GM21381 (cell line): ENCODE measurements at regions not wholly inside any gene's neighbourhood (a gene's known extent, or its start where the extent isn't known, plus 50 kb on each side); places are given as distances from the start of the nearest gene placed in this dataset.
"Not testable (repeated sequence)": the region's sequence is repeated elsewhere in the genome, so short reads cannot be mapped to it uniquely, and the experiment has no call there.

Experiments
- ATAC-seq: cut with Tn5 transposase; IDR thresholded peaks from one replicate; pipeline ENCODE4 v1.9.1; 2021; ENCODE audit warnings: mild to moderate bottlenecking, moderate library complexity; ENCODE audit not compliant: unreplicated experiment

DNA sequence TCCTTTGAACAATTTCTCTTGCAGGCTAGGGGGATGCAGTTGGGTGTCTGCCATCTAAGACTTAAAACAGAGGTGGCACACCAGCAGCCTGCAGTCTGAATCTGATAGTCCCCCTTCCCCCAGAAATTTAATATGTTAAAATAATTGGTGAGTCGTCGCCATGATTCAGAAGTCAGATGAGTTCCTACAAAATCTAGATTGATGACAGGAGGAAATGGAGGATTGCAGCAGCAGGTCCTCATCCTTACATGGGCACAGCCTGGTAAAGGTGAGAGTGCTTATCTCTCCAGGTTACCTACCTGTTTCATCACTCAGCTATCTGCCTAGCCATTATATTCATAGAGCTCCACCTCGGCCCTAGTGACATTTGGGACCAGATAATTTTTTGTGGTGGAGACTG, 112.3 kb downstream of the PCSK1 start:
- ATAC-seq = no peak

DNA sequence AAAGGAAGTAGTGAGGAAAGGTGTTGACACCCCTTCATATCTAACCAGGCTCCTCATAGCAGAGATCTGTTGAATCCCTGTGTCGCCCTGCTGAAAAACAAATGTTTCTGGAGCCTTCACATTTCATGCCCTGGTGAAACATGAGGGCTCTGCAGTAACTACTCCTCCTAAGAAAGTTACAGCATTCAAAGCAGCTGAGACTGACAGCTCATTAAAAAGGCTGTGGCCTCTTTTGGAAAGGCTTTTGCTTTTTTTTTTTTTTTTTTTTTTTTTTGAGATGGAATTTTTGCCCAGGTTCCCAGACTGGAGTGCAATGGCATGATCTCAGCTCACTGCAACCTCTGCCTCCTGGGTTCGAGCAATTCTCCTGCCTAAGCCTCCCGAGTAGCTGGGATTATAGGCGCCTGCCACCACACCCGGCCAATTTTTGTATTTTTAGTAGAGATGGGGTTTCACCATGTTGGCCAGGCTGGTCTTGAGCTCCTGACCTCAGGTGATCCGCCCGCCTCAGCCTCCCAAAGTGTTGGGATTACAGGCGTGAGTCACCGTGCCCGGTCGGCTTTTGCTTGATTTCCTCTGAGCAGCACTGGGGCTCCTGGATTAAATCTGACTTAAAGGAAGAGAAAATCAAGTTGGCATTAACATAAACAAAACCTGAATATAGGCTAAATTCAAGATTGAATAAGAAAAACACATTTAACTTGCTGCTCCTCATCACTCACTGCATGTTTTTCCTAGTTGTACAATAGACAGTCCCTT, 112.9 kb downstream of the PCSK1 start:
- ATAC-seq = not testable (repeated sequence)

DNA sequence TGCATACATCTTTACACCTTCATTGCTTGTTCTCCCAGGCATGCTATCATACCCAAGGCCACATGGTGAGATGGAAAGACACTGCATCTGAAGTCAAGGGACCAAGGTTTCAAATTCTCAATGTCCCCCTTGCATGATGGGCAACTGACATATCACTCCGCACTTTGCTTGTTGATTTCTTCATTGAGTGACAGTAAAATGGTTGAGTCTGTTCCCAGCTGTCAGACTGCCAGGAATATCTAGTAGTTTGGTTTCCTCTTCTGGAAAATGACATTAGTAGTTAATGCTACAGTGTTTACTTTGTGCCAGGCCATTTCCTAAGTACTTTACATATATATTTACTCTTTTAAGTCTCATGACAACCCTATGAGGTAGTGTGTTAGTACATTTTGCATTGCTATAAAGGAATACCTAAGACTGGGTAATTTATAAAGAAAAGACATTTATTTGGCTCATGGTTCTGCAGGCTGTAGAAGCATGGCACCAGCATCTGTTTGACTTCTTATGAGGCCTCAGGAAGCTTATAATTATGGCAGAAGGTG, 114.4 kb downstream of the PCSK1 start:
- ATAC-seq = no peak

DNA sequence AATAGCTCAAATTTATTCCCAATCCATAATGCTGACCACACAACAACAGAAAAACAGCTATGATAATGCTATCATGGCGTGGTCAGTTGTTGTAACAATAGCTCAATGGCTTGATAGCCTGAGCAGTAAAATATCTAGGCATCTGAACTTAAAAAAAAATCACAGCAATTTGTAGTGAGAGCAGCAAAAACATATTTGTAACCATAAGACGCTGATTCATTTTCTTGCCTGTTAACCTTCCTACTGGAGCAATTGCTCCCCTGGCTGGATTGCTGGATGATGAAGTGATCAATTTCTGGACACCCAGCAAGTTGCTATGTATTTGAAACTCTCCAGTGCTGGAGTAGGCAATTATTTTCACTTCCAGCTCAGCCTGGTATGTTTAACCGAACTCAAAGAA, 115.1 kb downstream of the PCSK1 start:
- no peak for ATAC-seq

DNA sequence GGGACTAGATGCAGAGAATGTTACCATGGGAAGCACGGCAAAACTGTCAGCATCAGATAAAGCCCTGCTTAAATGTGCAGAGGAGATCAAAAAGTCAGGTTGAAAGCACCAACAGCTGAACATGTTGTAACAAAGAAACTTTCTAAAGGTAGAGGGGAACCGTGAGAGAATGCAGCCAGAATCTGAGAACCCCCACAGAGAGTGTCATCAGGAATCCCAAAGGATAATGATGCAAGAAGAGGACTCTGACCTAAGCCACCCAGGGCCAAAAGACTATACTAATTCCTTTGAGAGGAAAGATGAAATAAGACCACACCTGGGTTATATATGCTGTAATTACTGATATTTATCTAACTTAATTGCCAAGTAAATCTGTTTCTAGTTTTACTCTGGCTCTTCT, 116.6 kb downstream of the PCSK1 start:
- ATAC-seq = no peak

DNA sequence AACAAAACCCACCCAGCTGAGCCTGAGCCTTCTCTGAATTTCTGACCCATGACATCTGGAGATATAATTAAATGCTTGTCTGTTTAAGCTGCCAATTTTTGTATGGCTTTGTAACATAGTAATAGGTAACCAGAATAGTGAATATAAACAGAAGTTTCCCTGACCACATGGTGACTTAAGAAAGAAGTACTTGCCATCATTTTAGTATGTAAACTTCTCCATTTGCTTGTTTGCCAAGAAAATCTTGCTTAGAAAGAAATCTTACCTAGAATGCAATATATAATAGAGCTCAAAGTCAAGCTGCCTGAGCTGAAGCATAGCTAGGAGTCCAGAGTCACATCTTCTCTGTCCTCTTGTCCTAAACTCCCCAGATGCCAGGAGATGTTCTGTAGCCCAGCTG, 117.0 kb downstream of the PCSK1 start:
- ATAC-seq = no peak

DNA sequence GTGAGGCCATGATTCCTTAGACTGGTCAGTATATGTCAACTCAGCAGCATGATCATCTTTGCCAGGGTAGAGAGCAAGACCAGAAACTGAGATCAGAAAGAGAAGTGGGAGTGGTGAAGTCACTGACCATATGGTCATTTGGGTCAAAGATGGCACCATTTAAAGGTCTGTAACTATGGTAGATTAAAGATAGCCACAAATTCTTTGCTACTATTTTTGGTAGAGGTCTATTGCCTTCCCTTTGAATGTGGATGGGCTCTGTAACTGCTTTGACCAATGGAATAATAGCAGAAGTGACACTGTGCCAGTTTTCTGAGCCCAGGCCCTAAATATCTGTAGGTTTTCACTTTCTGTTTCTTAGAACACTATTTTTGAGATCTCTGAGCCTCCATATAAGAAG, 117.6 kb downstream of the PCSK1 start:
- peak; percentile 74 for ATAC-seq

DNA sequence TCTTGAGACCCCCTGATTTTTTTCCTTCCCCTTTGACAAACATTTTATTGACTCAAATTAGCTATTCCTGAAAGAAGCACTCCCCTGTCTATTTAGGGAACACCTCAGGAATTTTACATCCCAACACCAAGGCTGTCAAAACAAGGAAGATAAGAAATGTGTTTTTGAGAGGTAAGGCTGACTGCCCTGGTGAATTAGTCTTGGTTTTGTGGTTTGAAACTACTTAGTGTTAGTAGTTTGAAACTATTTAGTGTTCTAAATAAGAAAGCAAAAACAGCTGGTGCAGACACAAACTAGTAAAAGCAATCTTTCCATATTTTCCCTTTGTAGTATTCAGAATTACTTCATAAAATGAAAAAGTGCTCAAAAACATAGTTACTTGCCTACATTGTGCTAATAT, 120.7 kb downstream of the PCSK1 start:
- ATAC-seq = no peak

DNA sequence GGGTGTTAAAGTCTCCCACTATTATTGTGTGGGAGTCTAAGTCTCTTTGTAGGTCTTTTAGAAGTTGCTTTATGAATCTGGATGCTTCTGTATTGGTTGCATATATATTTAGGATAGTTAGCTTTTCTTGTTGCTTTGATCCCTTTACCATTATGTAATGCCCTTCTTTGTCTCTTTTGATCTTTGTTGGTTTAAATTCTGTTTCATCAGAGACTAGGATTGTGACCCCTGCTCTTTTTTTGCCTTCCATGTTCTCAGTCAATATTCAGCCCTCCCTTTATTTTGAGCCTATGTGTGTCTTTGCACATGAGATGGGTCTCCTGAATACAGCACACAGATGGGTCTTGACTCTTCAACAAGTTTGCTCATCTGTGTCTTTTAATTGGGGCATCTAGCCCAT, 126.0 kb downstream of the PCSK1 start:
- ATAC-seq = not testable (repeated sequence)

DNA sequence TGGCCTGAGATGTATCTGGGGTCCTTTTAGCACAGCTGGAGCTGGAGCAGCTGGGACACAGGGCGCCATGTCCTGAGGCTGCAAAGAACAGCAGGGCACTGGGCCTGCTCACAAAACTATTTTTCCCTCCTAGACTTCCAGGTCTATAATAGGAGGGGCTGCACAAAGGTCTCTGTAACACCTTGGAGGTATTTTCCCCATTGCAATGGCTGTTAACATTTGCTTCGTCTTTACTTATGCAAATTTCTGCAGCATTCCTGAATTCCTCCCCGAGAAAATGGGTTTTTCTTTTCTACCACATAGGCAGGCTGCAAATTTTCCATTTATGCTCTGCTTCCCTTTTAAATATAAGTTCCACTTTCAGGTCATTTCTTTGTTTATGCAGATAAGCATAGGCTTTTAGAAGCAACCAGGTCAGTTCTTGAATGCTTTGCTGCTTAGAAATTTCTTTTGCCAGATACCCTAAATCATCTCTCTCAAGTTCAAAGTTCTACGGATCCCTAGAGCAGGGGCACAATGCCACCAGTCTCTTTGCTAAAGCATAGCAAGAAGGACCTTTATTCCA, 130.8 kb downstream of the PCSK1 start:
- ATAC-seq = no peak

DNA sequence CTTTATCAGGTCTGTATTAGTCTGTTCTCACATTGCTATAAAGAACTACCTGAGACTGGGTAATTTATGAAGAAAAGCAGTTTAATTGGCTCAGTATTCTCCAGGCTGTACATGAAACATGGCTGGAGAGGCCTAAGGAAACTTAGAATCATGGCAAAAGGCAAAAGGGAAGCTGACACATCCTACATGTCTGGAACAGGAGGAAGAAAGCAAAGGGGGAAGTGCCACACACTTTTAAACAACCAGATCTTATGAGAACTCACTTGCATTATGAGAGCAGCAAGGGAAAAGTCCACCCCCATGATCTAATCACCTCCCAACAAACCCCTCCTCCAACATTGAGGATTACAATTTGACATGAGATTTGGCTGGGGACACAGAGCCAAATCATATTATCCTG, 132.1 kb downstream of the PCSK1 start:
- no peak for ATAC-seq

DNA sequence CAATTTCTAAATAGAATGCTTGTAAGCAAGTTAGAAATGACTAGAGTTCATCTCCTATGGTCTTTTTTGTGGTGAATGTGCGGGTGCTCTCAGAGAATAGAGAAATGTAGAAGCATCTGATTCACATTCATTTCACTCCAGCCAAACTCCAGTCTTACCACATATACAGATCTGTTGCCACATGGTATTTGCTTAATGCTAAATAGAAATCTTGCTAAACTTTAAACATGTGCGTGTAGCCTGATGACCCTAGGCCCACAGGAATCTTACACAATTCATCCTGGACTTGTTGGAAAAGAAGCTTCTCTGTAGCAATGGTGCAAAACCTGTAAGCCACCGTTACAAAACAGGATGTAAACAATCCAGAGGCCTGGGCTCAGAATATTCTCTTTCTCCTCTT, 135.2 kb downstream of the PCSK1 start:
- no peak for ATAC-seq

DNA sequence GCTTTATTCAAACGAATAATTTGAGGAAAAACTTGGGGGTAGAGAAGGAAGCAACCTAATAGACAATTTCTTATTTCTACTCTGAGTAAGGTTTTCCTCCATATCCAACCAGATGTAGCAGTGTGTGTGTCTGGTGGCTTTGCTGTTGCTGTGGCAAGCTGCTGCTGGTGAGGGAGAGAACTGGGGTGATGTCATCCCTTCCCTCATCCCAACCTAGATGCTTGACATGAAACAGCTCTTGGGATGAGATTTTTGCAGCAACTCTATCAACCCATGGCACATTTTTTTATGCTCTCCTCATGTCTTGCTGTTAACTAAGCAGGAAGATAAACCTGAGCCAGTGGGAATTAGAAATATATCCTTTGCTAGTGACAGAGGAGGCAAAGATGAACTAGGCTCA, 135.8 kb downstream of the PCSK1 start:
- no peak for ATAC-seq

DNA sequence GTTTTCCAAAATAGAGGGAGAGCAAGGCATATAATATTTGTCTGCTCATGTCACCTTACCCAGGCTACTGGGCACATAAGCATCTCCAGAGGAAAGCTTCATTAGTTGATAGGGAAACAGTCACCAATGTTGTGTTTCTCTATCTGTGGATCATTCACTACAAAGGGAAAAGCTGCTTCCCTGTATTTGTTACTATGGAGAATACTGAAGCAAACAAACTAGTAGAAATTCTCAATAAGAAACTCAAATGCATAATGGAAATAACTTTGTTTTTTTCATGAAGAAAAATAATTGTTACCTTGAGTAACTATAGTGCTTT, 138.2 kb downstream of the PCSK1 start:
- ATAC-seq = no peak

DNA sequence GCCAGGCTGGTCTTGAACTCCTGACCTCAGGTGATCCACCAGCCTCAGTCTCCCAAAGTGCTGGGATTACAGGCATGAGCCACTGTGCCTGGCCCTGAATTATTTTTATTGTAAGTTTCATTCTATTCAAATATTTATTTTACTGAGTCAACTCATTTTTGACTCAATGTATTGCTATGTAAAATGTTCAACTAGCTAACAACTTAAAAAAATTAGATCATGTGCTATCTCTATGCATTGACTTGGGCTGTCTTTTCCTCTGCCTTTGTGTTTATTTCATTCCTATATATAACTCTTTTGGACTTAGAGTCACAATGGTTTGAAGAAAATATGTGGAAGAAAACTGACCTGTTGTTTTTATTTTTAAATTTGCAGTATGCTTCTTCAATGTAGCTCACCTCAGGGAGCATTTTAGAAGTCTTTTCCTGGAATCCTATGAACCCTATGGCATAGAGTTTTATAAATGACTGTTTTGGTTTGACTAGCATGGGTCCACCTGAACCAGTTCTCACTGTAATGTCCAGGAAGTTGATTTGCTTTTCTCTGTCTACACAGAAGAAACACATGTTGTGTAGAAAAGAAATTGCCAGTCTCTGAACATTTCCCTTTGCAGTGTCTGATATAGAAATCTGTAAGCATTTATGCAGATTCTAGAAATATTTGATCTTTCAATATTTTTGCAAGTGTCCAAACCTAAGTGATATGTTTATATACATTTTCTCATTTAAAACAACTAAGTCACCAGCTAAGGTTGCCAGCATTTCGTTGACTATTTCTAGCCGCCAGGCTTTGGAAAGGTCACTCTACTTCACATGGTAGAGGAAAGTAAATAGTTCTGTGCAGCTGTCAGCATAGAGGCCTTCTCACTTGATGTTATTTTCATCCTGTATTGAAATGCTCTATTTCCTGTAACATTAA, 138.8 kb downstream of the PCSK1 start:
- no peak for ATAC-seq

DNA sequence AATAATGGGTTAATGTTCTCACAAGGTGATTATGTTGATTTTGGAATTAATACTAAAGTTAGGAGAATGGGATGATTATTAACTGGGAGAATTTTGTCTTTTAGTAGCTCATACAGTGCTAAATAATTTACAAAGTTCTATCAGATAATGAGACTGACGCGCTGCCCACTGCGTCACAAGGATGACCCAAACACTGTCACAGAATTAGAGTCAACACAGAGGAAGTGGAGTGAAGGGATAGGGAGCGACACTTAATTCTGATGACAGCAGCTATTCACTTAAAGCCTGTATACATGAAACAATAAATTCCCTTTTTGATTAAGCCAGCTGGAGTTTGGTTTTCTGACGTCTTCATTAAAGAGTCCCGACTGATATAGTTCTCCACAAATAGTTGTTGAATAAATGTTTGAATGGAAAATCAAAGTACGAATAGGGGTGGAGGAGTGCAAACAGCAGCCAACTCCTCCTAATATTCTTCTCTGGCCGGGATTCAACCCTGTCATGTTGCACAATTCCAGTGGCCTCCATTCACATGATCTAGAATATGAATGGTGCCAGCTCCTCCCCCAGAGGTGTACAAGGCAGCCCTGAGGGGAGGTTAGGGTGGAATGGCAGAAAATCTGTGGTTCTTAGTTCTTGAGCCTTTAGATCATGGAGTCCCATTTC, 140.3 kb downstream of the PCSK1 start:
- no peak for ATAC-seq

DNA sequence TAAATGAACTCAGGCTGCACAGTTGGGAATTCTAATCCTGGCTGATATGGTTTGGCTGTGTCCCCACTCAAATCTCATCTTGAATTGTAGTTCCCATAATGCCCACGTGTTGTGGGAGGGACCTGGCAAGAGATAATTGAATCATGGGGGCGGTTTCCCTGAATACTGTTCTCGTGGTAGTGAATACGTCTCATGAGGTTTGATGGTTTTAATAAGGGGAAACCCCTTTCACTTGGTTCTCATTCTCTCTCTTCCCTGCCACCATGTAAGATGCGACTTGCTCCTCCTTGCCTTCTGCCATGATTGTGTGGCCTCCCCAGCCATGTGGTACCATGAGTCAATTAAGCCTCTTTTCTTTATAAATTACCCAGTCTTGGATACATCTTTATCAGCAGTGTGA, 143.8 kb downstream of the PCSK1 start:
- not testable (repeated sequence) for ATAC-seq

DNA sequence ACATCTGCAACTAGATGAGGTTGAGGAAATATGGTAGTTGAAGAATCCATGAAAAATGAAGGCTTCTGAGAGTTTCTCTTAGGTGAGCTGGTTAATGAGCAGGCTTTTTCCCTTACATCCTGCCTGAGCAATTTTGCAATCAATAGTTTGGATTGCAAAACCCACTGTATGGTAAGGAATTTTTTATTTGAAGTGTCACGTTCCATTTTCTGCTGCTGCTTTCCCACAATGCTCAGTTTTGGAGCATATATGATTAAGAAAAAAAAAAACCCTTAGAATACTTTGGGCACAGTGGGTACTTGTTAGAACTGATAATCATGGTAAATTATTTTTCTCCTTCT, 144.2 kb downstream of the PCSK1 start:
- no peak for ATAC-seq

DNA sequence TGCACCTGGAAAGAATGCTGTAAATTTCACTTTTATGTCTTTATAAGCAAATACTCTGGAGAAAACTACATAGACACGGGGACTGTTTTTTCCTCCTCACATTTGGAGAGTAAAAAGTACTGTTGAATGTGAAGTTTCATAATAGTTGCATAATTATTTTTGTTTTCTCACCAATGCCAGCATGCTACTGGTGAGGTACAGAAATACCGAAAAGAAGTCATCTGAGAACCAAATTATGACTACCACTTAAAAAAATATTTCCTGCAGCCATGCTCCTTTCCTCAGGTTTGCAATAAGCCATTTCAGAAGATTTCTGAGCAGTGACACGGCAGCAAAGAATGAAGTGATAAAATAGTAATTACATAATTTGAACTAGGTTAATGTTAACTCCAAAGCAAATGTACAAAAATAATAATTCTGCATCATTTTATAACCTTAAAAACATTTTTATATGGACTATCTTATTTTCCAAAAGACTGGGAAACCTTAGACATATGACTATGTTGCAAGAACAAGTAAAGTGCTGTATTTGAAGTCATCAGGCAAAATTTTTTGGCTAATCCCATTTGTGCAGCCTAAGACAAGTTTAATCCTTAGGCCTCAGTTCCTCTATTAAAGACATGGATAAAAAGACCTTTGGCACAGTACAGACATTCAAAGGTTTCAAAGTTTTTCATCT, 144.7 kb downstream of the PCSK1 start:
- no peak for ATAC-seq

DNA sequence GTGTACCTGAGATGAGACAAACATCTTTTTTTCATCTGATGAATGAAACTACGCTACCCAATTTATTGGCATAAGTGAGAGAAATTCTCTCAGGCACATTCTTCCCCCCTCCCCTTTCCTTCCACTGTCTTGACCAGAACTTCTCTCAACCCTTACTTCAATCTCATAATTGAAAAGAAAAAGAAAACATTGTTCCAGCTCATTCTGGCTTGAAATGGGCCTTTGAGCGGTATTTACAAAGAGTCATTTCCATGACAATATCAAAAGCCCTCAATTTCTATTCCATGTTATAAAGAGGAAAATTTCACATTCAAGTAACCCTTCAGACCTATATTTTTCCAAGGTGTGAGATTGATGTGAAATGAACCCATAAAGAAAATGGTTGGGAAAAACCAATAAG, 145.9 kb downstream of the PCSK1 start:
- no peak for ATAC-seq

DNA sequence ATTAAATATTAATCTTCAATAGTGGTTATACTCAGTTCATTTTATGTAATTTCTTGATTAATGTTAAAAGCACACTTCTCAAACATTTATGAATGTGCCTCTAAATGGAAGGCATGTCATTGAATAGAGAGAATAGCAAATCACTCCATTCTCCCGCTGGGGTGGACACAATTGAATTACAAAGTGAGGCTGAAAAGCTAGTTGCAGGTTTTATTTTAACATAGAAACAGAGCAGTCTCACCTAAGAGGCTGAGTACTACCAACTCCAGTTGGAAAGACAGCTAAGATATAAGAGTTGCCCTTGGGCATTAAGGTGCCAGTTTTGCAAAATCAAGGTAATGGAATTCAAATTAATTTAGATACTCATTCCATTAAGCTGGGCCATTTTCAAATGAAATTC, 147.2 kb downstream of the PCSK1 start:
- no peak for ATAC-seq
